GM18867 (cell line): ENCODE measurements at regions not wholly inside any gene's neighbourhood (a gene's known extent, or its start where the extent isn't known, plus 50 kb on each side); places are given as distances from the start of the nearest gene placed in this dataset.
A peak's percentile ranks its signal among the peaks of the same experiment; 100 is the strongest.
"Not testable (repeated sequence)": the region's sequence is repeated elsewhere in the genome, so short reads cannot be mapped to it uniquely, and the experiment has no call there.

Experiments used
- ATAC-seq: cut with Tn5 transposase; IDR thresholded peaks from one replicate; pipeline ENCODE4 v1.9.1; 2021; ENCODE audit warnings: mild to moderate bottlenecking, moderate library complexity; ENCODE audit not compliant: unreplicated experiment

- ATAC-seq = no peak
These were observed 78.2 kb downstream of the HACD1 start for GRCh38 chr10:17538941-17539340.

- ATAC-seq = no peak
These were observed 79.9 kb downstream of the HACD1 start for GRCh38 chr10:17537281-17537680.

GRCh38 chr10:17536221-17536620 is 81.0 kb downstream of the HACD1 start:
- ATAC-seq = no peak

- ATAC-seq = no peak
These were observed 79.3 kb upstream of the ST8SIA6 start for GRCh38 chr10:17533731-17534130.

- ATAC-seq = no peak
These were observed 74.0 kb upstream of the ST8SIA6 start for GRCh38 chr10:17528306-17528862.

- no peak for ATAC-seq
These were observed 73.2 kb upstream of the ST8SIA6 start for GRCh38 chr10:17527514-17528146.

GRCh38 chr10:17526571-17526970 is 72.2 kb upstream of the ST8SIA6 start:
- not testable (repeated sequence) for ATAC-seq

GRCh38 chr10:17523917-17524316 is 69.5 kb upstream of the ST8SIA6 start:
- no peak for ATAC-seq

- ATAC-seq = no peak
These were observed 68.9 kb upstream of the ST8SIA6 start for GRCh38 chr10:17523246-17523753.

GRCh38 chr10:17522269-17522668 is 67.9 kb upstream of the ST8SIA6 start:
- ATAC-seq = not testable (repeated sequence)

GRCh38 chr10:17519457-17519856 is 65.1 kb upstream of the ST8SIA6 start:
- no peak for ATAC-seq

- no peak for ATAC-seq
These were observed 63.9 kb upstream of the ST8SIA6 start for GRCh38 chr10:17518338-17518737.

- no peak for ATAC-seq
These were observed 62.0 kb upstream of the ST8SIA6 start for GRCh38 chr10:17516376-17516775.

- no peak for ATAC-seq
These were observed 58.1 kb upstream of the ST8SIA6 start for GRCh38 chr10:17512341-17513001.

GRCh38 chr10:17510242-17510908 is 56.0 kb upstream of the ST8SIA6 start:
- peak; percentile 68 for ATAC-seq

GRCh38 chr10:17507538-17507937 is 53.1 kb upstream of the ST8SIA6 start:
- ATAC-seq = no peak

- no peak for ATAC-seq
These were observed 52.6 kb upstream of the ST8SIA6 start for GRCh38 chr10:17506856-17507471.

- ATAC-seq = no peak
These were observed 52.0 kb upstream of the ST8SIA6 start for GRCh38 chr10:17506390-17506789.

GRCh38 chr10:17504547-17505245 is 50.3 kb upstream of the ST8SIA6 start:
- no peak for ATAC-seq
